Activated B cell treated with CpG ODN at 0.5 μM for 24 hours (primary cell): ENCODE measurements at regions not wholly inside any gene's neighbourhood (a gene's known extent, or its start where the extent isn't known, plus 50 kb on each side); places are given as distances from the start of the nearest gene placed in this dataset.

ENCODE experiments used
- ATAC-seq: fragments of 200-7000 bp; cut with Tn5 transposase; one replicate; pipeline ENCODE4 v1.10.0; 2021; ENCODE audit warnings: low read depth, mild to moderate bottlenecking, moderate library complexity
- CTCF ChIA-PET: fragments of 350-600 bp; sonication (Branson Sonifier 250); formaldehyde crosslinking; loops from one replicate; lab custom pipeline; 2021; ENCODE audit warnings: antibody characterized with exemption; lab: Charles Lee
- POLR2A ChIA-PET: fragments of 350-600 bp; sonication (Branson Sonifier 250); formaldehyde crosslinking; loops from one replicate; lab custom pipeline; 2021; ENCODE audit warnings: antibody characterized with exemption; lab: Charles Lee
- DNase-seq: peaks from one replicate; pipeline ENCODE4 v3.0.0; 2022
- H3K27ac Mint-ChIP-seq: one replicate; pipeline ENCODE4 v1.8.0; 2020; ENCODE audit warnings: mixed read lengths
- H3K27me3 Mint-ChIP-seq: one replicate; pipeline ENCODE4 v1.8.0; 2021; ENCODE audit warnings: mixed read lengths
- H3K36me3 Mint-ChIP-seq: one replicate; pipeline ENCODE4 v1.8.0; 2021; ENCODE audit warnings: low read depth, mixed read lengths
- H3K4me1 Mint-ChIP-seq: one replicate; pipeline ENCODE4 v1.8.0; 2021; ENCODE audit warnings: mixed read lengths
- H3K4me3 Mint-ChIP-seq: one replicate; pipeline ENCODE4 v1.8.0; 2020; ENCODE audit warnings: mild to moderate bottlenecking, mixed read lengths
- H3K9me3 Mint-ChIP-seq: one replicate; pipeline ENCODE4 v1.8.0; 2020; ENCODE audit warnings: mixed read lengths
- CTCF ChIP-seq: fragments of 200-600 bp; IDR thresholded peaks from one replicate; pipeline ENCODE4 v1.8.0; 2022; ENCODE audit warnings: antibody characterized with exemption, mild to moderate bottlenecking
- intact Hi-C: fragments of 100-400 bp; cut with micrococcal nuclease; formaldehyde crosslinking; loops from one replicate; pipeline ENCODE4 v1.15.1; 2024

DNA sequence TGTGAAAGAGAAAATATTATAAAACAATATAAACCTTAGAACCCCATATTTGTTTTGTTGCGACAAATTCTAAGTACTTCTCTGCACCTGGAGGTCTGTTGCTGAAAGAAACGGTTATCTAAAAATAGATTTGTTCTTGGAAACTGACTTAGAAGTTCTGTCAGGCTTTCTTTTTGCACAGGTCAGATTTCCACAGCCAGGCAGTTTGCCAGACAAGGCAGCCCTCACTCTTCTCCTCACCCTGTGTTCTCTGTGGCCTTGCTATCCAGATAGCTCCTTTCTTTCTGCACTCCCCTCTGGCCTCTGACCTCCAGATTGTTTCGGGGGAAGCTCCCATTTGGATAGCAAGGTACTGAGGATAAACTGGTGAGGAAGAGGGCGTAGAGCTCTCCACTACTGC is 413.3 kb upstream of the ONECUT1 start:
- no peak for TF ChIP-seq CTCF
- H3K9me3 Mint-ChIP-seq, result peaks cover 4% of the 10 kb centered on the region
- no peaks in the 10 kb centered on the region for H3K36me3 Mint-ChIP-seq
- no peak overlapping the region for H3K4me3 Mint-ChIP-seq
- intact Hi-C loops, result no loop called here
- ChIA-PET POLR2A (no interaction called here), CTCF (no interaction called here)
- no peaks in the 10 kb centered on the region for H3K4me1 Mint-ChIP-seq
- no peak overlapping the region for H3K27ac Mint-ChIP-seq
- no peak for ATAC-seq
- no peak for DNase-seq
- H3K27me3 Mint-ChIP-seq, result peaks cover 5% of the 10 kb centered on the region

DNA sequence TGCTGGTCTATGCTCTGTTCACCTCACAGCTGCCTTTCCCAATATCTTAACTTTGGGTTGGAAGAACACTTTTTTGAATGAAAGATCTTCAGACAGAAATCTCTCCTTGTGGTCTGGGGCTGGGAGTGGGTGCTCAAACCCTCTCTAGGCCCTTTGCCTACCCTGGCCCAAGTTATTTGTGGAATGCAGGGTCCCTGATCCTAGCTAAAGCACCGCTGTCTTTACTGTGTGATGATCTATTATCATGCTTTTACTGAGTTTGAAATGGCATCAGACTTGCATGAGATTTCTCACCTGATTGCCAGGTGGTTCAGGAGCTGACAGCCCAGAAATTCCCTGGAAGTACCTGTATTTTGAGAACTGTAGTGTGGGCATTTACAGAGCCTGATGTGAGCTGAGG is 412.7 kb upstream of the ONECUT1 start:
- Mint-ChIP-seq H3K9me3 (peaks cover 4% of the 10 kb centered on the region), H3K4me1 (no peaks in the 10 kb centered on the region), H3K27me3 (peaks cover 10% of the 10 kb centered on the region), H3K27ac (no peak overlapping the region), H3K4me3 (no peak overlapping the region), H3K36me3 (no peaks in the 10 kb centered on the region)
- ATAC-seq (no peak), DNase-seq (no peak)
- intact Hi-C loops, result no loop called here
- ChIA-PET POLR2A (no interaction called here), CTCF (no interaction called here)
- no peak for TF ChIP-seq CTCF

GRCh38 chr15:53197426-53197839 is 407.3 kb upstream of the ONECUT1 start:
- TF ChIP-seq CTCF, result no peak
- Mint-ChIP-seq H3K4me3 (no peak overlapping the region), H3K4me1 (no peaks in the 10 kb centered on the region), H3K36me3 (no peaks in the 10 kb centered on the region), H3K27ac (no peak overlapping the region), H3K9me3 (no peaks in the 10 kb centered on the region), H3K27me3 (peaks cover 10% of the 10 kb centered on the region)
- intact Hi-C loops, result loop anchor here (10.0 kb wide), 1 partner anchor 413 kb away; no protein-coding TSS in a partner anchor
- ChIA-PET POLR2A (no interaction called here), CTCF (no interaction called here)
- no peak for DNase-seq
- no peak for ATAC-seq

- Mint-ChIP-seq H3K4me3 (no peak overlapping the region), H3K36me3 (no peaks in the 10 kb centered on the region), H3K4me1 (no peaks in the 10 kb centered on the region), H3K27me3 (peaks cover 7% of the 10 kb centered on the region), H3K27ac (no peak overlapping the region), H3K9me3 (no peaks in the 10 kb centered on the region)
- no peak for TF ChIP-seq CTCF
- ChIA-PET CTCF (no interaction called here), POLR2A (no interaction called here)
- ATAC-seq (no peak), DNase-seq (no peak)
- intact Hi-C loops, result loop anchor here (10.0 kb wide), 1 partner anchor 412 kb away; no protein-coding TSS in a partner anchor
Observed at GRCh38 chr15:53196788-53197187, 406.7 kb upstream of the ONECUT1 start.

GRCh38 chr15:53196242-53196641 is 406.1 kb upstream of the ONECUT1 start:
- CTCF ChIA-PET, result no interaction called here
- peaks cover 7% of the 10 kb centered on the region for H3K27me3 Mint-ChIP-seq
- ATAC-seq (no peak), DNase-seq (no peak)
- intact Hi-C loops, result loop anchor here (10.0 kb wide), 1 partner anchor 411 kb away; no protein-coding TSS in a partner anchor
- POLR2A ChIA-PET, result no interaction called here
- H3K36me3 Mint-ChIP-seq, result no peaks in the 10 kb centered on the region
- H3K4me1 Mint-ChIP-seq, result no peaks in the 10 kb centered on the region
- no peaks in the 10 kb centered on the region for H3K9me3 Mint-ChIP-seq
- no peak overlapping the region for H3K27ac Mint-ChIP-seq
- TF ChIP-seq CTCF, result no peak
- H3K4me3 Mint-ChIP-seq, result no peak overlapping the region
